Esophagus squamous epithelium (tissue), 4 donors: ENCODE measurements at regions not wholly inside any gene's neighbourhood (a gene's known extent, or its start where the extent isn't known, plus 50 kb on each side); places are given as distances from the start of the nearest gene placed in this dataset.

Experiments used
- POLR2A ChIP-seq, 4 donors: fragments of 450-650 bp; IDR thresholded peaks; one replicate each; pipeline ENCODE4 v1.6.1; 2017; ENCODE audit warnings: antibody characterized with exemption in 4 of 4, mild to moderate bottlenecking in 4 of 4, moderate library complexity in 3 of 4
- TF ChIP-seq, protein P1 (sequence below), 6 experiments: fragments of 450-650 bp in 4 of 6; fragments of 200-600 bp in 2 of 6; sonication (generic) in 2 of 6; IDR thresholded peaks; one replicate each; pipeline ENCODE4 v1.5.1; 2016 to 2019; ENCODE audit warnings: antibody characterized with exemption in 6 of 6, mild to moderate bottlenecking in 4 of 6, moderate library complexity in 4 of 6

GRCh38 chr18:72427721-72428120, 116.4 kb downstream of the CBLN2 start:
- TF ChIP-seq POLR2A (IDR thresholded peaks at IDR 0.05) = no peak
- TF ChIP-seq, protein P1, sequence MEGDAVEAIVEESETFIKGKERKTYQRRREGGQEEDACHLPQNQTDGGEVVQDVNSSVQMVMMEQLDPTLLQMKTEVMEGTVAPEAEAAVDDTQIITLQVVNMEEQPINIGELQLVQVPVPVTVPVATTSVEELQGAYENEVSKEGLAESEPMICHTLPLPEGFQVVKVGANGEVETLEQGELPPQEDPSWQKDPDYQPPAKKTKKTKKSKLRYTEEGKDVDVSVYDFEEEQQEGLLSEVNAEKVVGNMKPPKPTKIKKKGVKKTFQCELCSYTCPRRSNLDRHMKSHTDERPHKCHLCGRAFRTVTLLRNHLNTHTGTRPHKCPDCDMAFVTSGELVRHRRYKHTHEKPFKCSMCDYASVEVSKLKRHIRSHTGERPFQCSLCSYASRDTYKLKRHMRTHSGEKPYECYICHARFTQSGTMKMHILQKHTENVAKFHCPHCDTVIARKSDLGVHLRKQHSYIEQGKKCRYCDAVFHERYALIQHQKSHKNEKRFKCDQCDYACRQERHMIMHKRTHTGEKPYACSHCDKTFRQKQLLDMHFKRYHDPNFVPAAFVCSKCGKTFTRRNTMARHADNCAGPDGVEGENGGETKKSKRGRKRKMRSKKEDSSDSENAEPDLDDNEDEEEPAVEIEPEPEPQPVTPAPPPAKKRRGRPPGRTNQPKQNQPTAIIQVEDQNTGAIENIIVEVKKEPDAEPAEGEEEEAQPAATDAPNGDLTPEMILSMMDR (IDR thresholded peaks at IDR 0.05) = no peak
